Right ventricle myocardium superior (tissue), 1 donor: ENCODE measurements at regions not wholly inside any gene's neighbourhood (a gene's known extent, or its start where the extent isn't known, plus 50 kb on each side); places are given as distances from the start of the nearest gene placed in this dataset.

Experiments
- ATAC-seq: fragments of 200-7000 bp; cut with Tn5 transposase; one replicate; pipeline ENCODE4 v1.9.1; 2020; ENCODE audit warnings: mild to moderate bottlenecking; ENCODE audit not compliant: poor library complexity
- DNase-seq: peaks from one replicate; pipeline ENCODE4 v3.0.0-alpha.2; 2020
- intact Hi-C: fragments of 100-400 bp; cut with DNase I; formaldehyde crosslinking; loops from one replicate; pipeline ENCODE4 v1.11.2; 2022
- donor health status: DM: no; HTN: yes; CAD: no; lungs with severe emphysema.

- DNase-seq: no peak
- no peak for ATAC-seq
- intact Hi-C loops: no loop called here
Observed at GRCh38 chr4:171087089-171087488, 726.1 kb upstream of the GALNTL6 start.

GRCh38 chr4:171067422-171067821 is 745.8 kb upstream of the GALNTL6 start:
- intact Hi-C loops: no loop called here
- ATAC-seq (no peak), DNase-seq (no peak)

GRCh38 chr4:171049380-171049779 is 763.8 kb upstream of the GALNTL6 start:
- DNase-seq (no peak), ATAC-seq (no peak)
- intact Hi-C loops: no loop called here

- intact Hi-C loops: no loop called here
- ATAC-seq: no peak
- DNase-seq: no peak
Observed at GRCh38 chr4:171042989-171043524, 770.1 kb upstream of the GALNTL6 start.

GRCh38 chr4:171035909-171036308 is 777.3 kb upstream of the GALNTL6 start:
- ATAC-seq (no peak), DNase-seq (no peak)
- intact Hi-C loops: no loop called here

- intact Hi-C loops: no loop called here
- ATAC-seq (no peak), DNase-seq (no peak)
Observed at GRCh38 chr4:171031338-171031737, 781.9 kb upstream of the GALNTL6 start.

- DNase-seq (no peak), ATAC-seq (no peak)
- intact Hi-C loops: no loop called here
Observed at GRCh38 chr4:171025776-171026175, 787.4 kb upstream of the GALNTL6 start.

- ATAC-seq (no peak), DNase-seq (no peak)
- intact Hi-C loops: no loop called here
Observed at GRCh38 chr4:171025343-171025742, 787.9 kb upstream of the GALNTL6 start.

GRCh38 chr4:171024720-171025303 is 788.4 kb upstream of the GALNTL6 start:
- ATAC-seq (no peak), DNase-seq (no peak)
- intact Hi-C loops: no loop called here

GRCh38 chr4:171022824-171023230 is 790.4 kb upstream of the GALNTL6 start:
- no peak for ATAC-seq
- DNase-seq: no peak
- intact Hi-C loops: no loop called here

GRCh38 chr4:171017593-171017992 is 795.6 kb upstream of the GALNTL6 start:
- ATAC-seq: no peak
- intact Hi-C loops: no loop called here
- DNase-seq: no peak

GRCh38 chr4:171016145-171016544 is 797.1 kb upstream of the GALNTL6 start:
- intact Hi-C loops: no loop called here
- no peak for ATAC-seq
- no peak for DNase-seq

- intact Hi-C loops: no loop called here
- no peak for ATAC-seq
- no peak for DNase-seq
Observed at GRCh38 chr4:171015441-171015840, 797.8 kb upstream of the GALNTL6 start.

GRCh38 chr4:171007618-171008390 is 805.4 kb upstream of the GALNTL6 start:
- no peak for ATAC-seq
- intact Hi-C loops: no loop called here
- no peak for DNase-seq

GRCh38 chr4:171002246-171002645 is 811.0 kb upstream of the GALNTL6 start:
- intact Hi-C loops: no loop called here
- no peak for DNase-seq
- no peak for ATAC-seq

GRCh38 chr4:170990989-170991589 is 822.1 kb upstream of the GALNTL6 start:
- intact Hi-C loops: no loop called here
- DNase-seq (no peak), ATAC-seq (no peak)

GRCh38 chr4:170988446-170988845 is 824.8 kb upstream of the GALNTL6 start:
- ATAC-seq: no peak
- DNase-seq: no peak
- intact Hi-C loops: no loop called here

GRCh38 chr4:170979736-170980135 is 833.5 kb upstream of the GALNTL6 start:
- ATAC-seq: no peak
- no peak for DNase-seq
- intact Hi-C loops: no loop called here

GRCh38 chr4:170978990-170979389 is 834.2 kb upstream of the GALNTL6 start:
- ATAC-seq (no peak), DNase-seq (no peak)
- intact Hi-C loops: no loop called here

- intact Hi-C loops: no loop called here
- DNase-seq: no peak
- no peak for ATAC-seq
Observed at GRCh38 chr4:170949084-170949483, 859.3 kb upstream of the AADAT start.
